Trophoblast cell (in vitro differentiated cells and primary cell): ENCODE measurements at regions not wholly inside any gene's neighbourhood (a gene's known extent, or its start where the extent isn't known, plus 50 kb on each side); places are given as distances from the start of the nearest gene placed in this dataset.

Source experiments
- DNase-seq, 2 donors: peaks; one replicate each; pipeline ENCODE4 v3.0.0-alpha.2; 2016
- H2AFZ ChIP-seq: 2 replicates; pipeline ENCODE4 v1.6.1; 2013; ENCODE audit warnings: low read length, moderate library complexity, mild to moderate bottlenecking; ENCODE audit not compliant: insufficient read depth, poor library complexity
- H2AK5ac ChIP-seq: 2 replicates; pipeline ENCODE4 v1.6.1; 2013; ENCODE audit warnings: mild to moderate bottlenecking, low read length
- H2BK120ac ChIP-seq: 2 replicates; pipeline ENCODE4 v1.6.1; 2013; ENCODE audit warnings: low read length, mild to moderate bottlenecking, moderate library complexity; ENCODE audit not compliant: insufficient read depth, poor library complexity
- H2BK12ac ChIP-seq: 2 replicates; pipeline ENCODE4 v1.6.1; 2013; ENCODE audit warnings: mild to moderate bottlenecking, low read length, moderate library complexity
- H2BK5ac ChIP-seq: 2 replicates; pipeline ENCODE4 v1.6.1; 2013; ENCODE audit warnings: low read length, low read depth, moderate library complexity, mild to moderate bottlenecking; ENCODE audit not compliant: poor library complexity
- H3K14ac ChIP-seq: 2 replicates; pipeline ENCODE4 v1.6.1; 2013; ENCODE audit warnings: mild to moderate bottlenecking, low read length
- H3K18ac ChIP-seq: 2 replicates; pipeline ENCODE4 v1.6.1; 2013; ENCODE audit warnings: mild to moderate bottlenecking, low read length
- H3K23ac ChIP-seq: 2 replicates; pipeline ENCODE4 v1.6.1; 2013; ENCODE audit warnings: low read length
- H3K27ac ChIP-seq: 2 replicates; pipeline ENCODE4 v1.5.1; 2013; ENCODE audit warnings: low read depth, mild to moderate bottlenecking, inconsistent platforms, low read length, moderate library complexity
- H3K27me3 ChIP-seq: 2 replicates; pipeline ENCODE4 v1.6.1; 2013; ENCODE audit warnings: inconsistent platforms, mild to moderate bottlenecking, low read length, moderate library complexity; ENCODE audit not compliant: insufficient read depth
- H3K36me3 ChIP-seq, 2 experiments: 1 replicate in 1 of 2; 2 replicates in 1 of 2; pipeline ENCODE4 v1.6.1; 2013; ENCODE audit warnings: low read length in 2 of 2, mild to moderate bottlenecking in 2 of 2, moderate library complexity in 1 of 2; ENCODE audit not compliant: insufficient read depth in 2 of 2, control insufficient read depth in 1 of 2
- H3K4ac ChIP-seq: 2 replicates; pipeline ENCODE4 v1.6.1; 2013; ENCODE audit warnings: low read depth, mild to moderate bottlenecking, low read length, moderate library complexity
- H3K4me1 ChIP-seq, 2 experiments: 1 replicate in 1 of 2; 2 replicates in 1 of 2; pipeline ENCODE4 v1.6.1; 2013; ENCODE audit warnings: low read length in 2 of 2, mild to moderate bottlenecking in 2 of 2, moderate library complexity in 1 of 2; ENCODE audit not compliant: insufficient read depth in 2 of 2, control insufficient read depth in 1 of 2
- H3K4me2 ChIP-seq: 2 replicates; pipeline ENCODE4 v1.6.1; 2013; ENCODE audit warnings: inconsistent platforms, mild to moderate bottlenecking, low read length, moderate library complexity
- H3K4me3 ChIP-seq: 2 replicates; pipeline ENCODE4 v1.5.1; 2013; ENCODE audit warnings: mild to moderate bottlenecking, low read depth, low read length, inconsistent platforms
- H3K79me1 ChIP-seq: one replicate; pipeline ENCODE4 v1.6.1; 2013; ENCODE audit warnings: low read length
- H3K79me2 ChIP-seq: 2 replicates; pipeline ENCODE4 v1.6.1; 2013; ENCODE audit warnings: low read length, mild to moderate bottlenecking; ENCODE audit not compliant: control insufficient read depth, insufficient read depth, poor library complexity
- H3K9ac ChIP-seq: 2 replicates; pipeline ENCODE4 v1.6.1; 2013; ENCODE audit warnings: mild to moderate bottlenecking, low read length
- H3K9me3 ChIP-seq: 2 replicates; pipeline ENCODE4 v1.6.1; 2013; ENCODE audit warnings: low read depth, mild to moderate bottlenecking, control low read depth, inconsistent platforms, low read length; ENCODE audit not compliant: insufficient read depth
- H4K12ac ChIP-seq: 2 replicates; pipeline ENCODE4 v1.6.1; 2013; ENCODE audit warnings: low read depth, mild to moderate bottlenecking, low read length, moderate library complexity
- H4K8ac ChIP-seq: 2 replicates; pipeline ENCODE4 v1.6.1; 2013; ENCODE audit warnings: low read depth, mild to moderate bottlenecking, low read length, moderate library complexity
- H4K91ac ChIP-seq: one replicate; pipeline ENCODE4 v1.6.1; 2013; ENCODE audit warnings: low read depth, mild to moderate bottlenecking, low read length, moderate library complexity
- WGBS: extraction: QIAGEN DNeasy Blood & Tissue Kit; methylation state at CpG from one replicate; pipeline ENCODE4 v1.1.7; 2013; ENCODE audit warnings: missing lambda C conversion rate; ENCODE audit not compliant: insufficient read length, insufficient coverage; ENCODE audit errors: extremely low coverage; 5-methylcytosine and 5-hydroxymethylcytosine counted together

GRCh38 chr9:86511614-86512360 is 157.6 kb upstream of the TUT7 start:
- Histone ChIP-seq H3K4me2 (no peak overlapping the region), H4K91ac (no peak overlapping the region), H3K4me1 (peaks cover 0 to 4% of the 10 kb centered on the region in 2 experiments), H2AK5ac (no peak overlapping the region), H4K12ac (no peak overlapping the region), H3K27me3 (no peaks in the 10 kb centered on the region), H2BK120ac (no peak overlapping the region), H3K18ac (no peak overlapping the region), H3K23ac (no peak overlapping the region), H3K4me3 (no peak overlapping the region), H4K8ac (no peak overlapping the region), H3K14ac (no peak overlapping the region), H3K4ac (no peak overlapping the region), H2AFZ (peak overlapping the region; percentile 39), H3K9me3 (no peaks in the 10 kb centered on the region), H3K79me2 (no peaks in the 10 kb centered on the region), H2BK5ac (no peak overlapping the region), H3K27ac (peak overlapping the region; percentile 70), H3K36me3 (no peaks in the 10 kb centered on the region), H3K9ac (no peak overlapping the region), H3K79me1 (peaks cover 9% of the 10 kb centered on the region), H2BK12ac (no peak overlapping the region)
- no peak for DNase-seq
- no CpG with 5 or more reads among the region's 8 CpGs for WGBS

GRCh38 chr9:86508208-86508903 is 154.1 kb upstream of the TUT7 start:
- Histone ChIP-seq H2AFZ (no peak overlapping the region), H4K91ac (no peak overlapping the region), H3K14ac (no peak overlapping the region), H3K36me3 (no peaks in the 10 kb centered on the region), H2BK120ac (peak overlapping the region; percentile 53), H3K9ac (no peak overlapping the region), H3K27ac (no peak overlapping the region), H2BK5ac (no peak overlapping the region), H3K23ac (no peak overlapping the region), H3K9me3 (no peaks in the 10 kb centered on the region), H3K4ac (no peak overlapping the region), H4K8ac (no peak overlapping the region), H3K4me1 (peaks cover 0 to 4% of the 10 kb centered on the region in 2 experiments), H3K27me3 (no peaks in the 10 kb centered on the region), H4K12ac (no peak overlapping the region), H2BK12ac (no peak overlapping the region), H2AK5ac (no peak overlapping the region), H3K79me1 (peaks cover 4% of the 10 kb centered on the region), H3K4me2 (no peak overlapping the region), H3K18ac (no peak overlapping the region), H3K79me2 (no peaks in the 10 kb centered on the region), H3K4me3 (no peak overlapping the region)
- no CpG with 5 or more reads among the region's 6 CpGs for WGBS
- DNase-seq: no peak

GRCh38 chr9:86507212-86507630 is 153.0 kb upstream of the TUT7 start:
- H3K4me1 ChIP-seq: peaks cover 0 to 2% of the 10 kb centered on the region in 2 experiments
- H2BK5ac ChIP-seq: peak overlapping the region; percentile 59
- WGBS: no CpG with 5 or more reads among the region's 6 CpGs
- H3K4me2 ChIP-seq: no peak overlapping the region
- no peaks in the 10 kb centered on the region for H3K36me3 ChIP-seq
- H3K23ac ChIP-seq: no peak overlapping the region
- H3K79me1 ChIP-seq: peaks cover 4% of the 10 kb centered on the region
- no peak overlapping the region for H2AK5ac ChIP-seq
- H4K12ac ChIP-seq: no peak overlapping the region
- no peaks in the 10 kb centered on the region for H3K9me3 ChIP-seq
- peak overlapping the region; percentile 66 for H4K8ac ChIP-seq
- H2BK120ac ChIP-seq: peak overlapping the region; percentile 53
- peak overlapping the region; percentile 76 for H2BK12ac ChIP-seq
- H4K91ac ChIP-seq: peak overlapping the region; percentile 38
- no peak overlapping the region for H3K9ac ChIP-seq
- H3K4ac ChIP-seq: peak overlapping the region; percentile 59
- no peak overlapping the region for H3K4me3 ChIP-seq
- peak overlapping the region; percentile 56 for H3K14ac ChIP-seq
- no peak overlapping the region for H2AFZ ChIP-seq
- no peak for DNase-seq
- no peaks in the 10 kb centered on the region for H3K79me2 ChIP-seq
- H3K18ac ChIP-seq: peak overlapping the region; percentile 33
- no peaks in the 10 kb centered on the region for H3K27me3 ChIP-seq
- H3K27ac ChIP-seq: peak overlapping the region; percentile 11

GRCh38 chr9:86503942-86504341 is 149.7 kb upstream of the TUT7 start:
- Histone ChIP-seq H3K9ac (no peak overlapping the region), H3K79me2 (no peaks in the 10 kb centered on the region), H3K4me2 (no peak overlapping the region), H4K91ac (no peak overlapping the region), H3K27me3 (no peaks in the 10 kb centered on the region), H3K36me3 (no peaks in the 10 kb centered on the region), H2BK120ac (no peak overlapping the region), H3K9me3 (no peaks in the 10 kb centered on the region), H4K8ac (no peak overlapping the region), H3K23ac (no peak overlapping the region), H3K14ac (no peak overlapping the region), H3K79me1 (peaks cover 5% of the 10 kb centered on the region), H3K4ac (no peak overlapping the region), H3K4me3 (no peak overlapping the region), H3K4me1 (no peaks in the 10 kb centered on the region), H2BK5ac (no peak overlapping the region), H3K27ac (no peak overlapping the region), H2AK5ac (no peak overlapping the region), H3K18ac (no peak overlapping the region), H2AFZ (no peak overlapping the region), H2BK12ac (no peak overlapping the region), H4K12ac (no peak overlapping the region)
- WGBS: no CpG with 5 or more reads among the region's 6 CpGs
- DNase-seq: no peak
